ENCODE measurements at regions not wholly inside any gene's neighbourhood (a gene's known extent, or its start where the extent isn't known, plus 50 kb on each side); places are given as distances from the start of the nearest gene placed in this dataset.

DNA sequence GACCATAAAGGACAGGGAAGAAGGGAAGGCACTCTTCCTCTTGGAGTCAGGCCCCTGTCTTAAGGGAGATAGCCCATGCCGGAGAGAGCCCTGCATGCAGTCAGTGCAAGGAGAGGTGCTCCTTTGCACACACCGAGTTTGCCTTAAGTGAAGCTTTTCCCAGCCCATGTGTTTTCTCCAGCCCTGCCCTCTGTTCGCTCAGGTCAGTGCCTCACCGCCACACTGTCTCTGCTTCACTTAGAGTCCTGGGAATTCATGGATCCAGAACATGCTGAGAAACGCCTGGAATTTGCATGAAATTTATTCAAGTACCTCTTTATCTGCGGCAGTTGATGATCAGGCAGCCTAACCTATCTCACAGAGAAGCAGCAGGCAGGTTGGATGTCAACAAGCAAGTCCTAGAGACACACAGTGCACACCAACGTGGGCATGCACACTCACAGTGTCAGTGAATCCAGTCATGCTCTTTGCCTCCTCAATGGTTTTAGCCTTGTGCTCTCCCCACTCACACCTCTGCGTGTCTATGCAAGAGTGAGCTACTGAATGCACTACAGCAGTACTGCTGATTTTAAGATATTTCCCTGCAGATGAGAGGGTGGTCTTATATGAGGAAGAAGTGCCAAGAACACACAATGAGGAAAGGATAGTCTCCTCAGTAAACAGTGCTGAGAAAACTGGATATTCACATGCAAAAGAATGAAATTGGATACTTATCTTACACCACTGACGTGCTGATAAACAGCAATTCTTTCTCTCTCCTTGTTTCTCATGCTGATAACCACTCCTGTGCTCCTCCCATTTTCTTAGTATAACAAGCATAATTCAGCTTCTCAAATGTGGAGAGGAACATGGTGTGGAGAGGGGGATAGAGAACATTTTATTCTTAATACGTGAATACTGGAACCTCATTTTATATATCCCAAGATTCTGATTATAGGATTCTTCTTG is 295.1 kb upstream of the CDYL start:
- TF ChIP-seq, protein P1, sequence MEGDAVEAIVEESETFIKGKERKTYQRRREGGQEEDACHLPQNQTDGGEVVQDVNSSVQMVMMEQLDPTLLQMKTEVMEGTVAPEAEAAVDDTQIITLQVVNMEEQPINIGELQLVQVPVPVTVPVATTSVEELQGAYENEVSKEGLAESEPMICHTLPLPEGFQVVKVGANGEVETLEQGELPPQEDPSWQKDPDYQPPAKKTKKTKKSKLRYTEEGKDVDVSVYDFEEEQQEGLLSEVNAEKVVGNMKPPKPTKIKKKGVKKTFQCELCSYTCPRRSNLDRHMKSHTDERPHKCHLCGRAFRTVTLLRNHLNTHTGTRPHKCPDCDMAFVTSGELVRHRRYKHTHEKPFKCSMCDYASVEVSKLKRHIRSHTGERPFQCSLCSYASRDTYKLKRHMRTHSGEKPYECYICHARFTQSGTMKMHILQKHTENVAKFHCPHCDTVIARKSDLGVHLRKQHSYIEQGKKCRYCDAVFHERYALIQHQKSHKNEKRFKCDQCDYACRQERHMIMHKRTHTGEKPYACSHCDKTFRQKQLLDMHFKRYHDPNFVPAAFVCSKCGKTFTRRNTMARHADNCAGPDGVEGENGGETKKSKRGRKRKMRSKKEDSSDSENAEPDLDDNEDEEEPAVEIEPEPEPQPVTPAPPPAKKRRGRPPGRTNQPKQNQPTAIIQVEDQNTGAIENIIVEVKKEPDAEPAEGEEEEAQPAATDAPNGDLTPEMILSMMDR (IDR thresholded peaks at IDR 0.05 in 8 of 11, conservative IDR thresholded peaks at IDR 0.05 in 3 of 11), result no peak
- TF ChIP-seq POLR2AphosphoS5 (IDR thresholded peaks at IDR 0.05), result no peak

Data from spleen (tissue), 7 donors.